ENCODE measurements at regions not wholly inside any gene's neighbourhood (a gene's known extent, or its start where the extent isn't known, plus 50 kb on each side); places are given as distances from the start of the nearest gene placed in this dataset.

- TF ChIP-seq GATA3 (IDR thresholded peaks at IDR 0.05; ENCODE audit: low read depth, low read length) (no peak), GATA2 (IDR thresholded peaks at IDR 0.05; ENCODE audit: low read depth, low read length) (no peak)
Measured at GRCh38 chr12:90682398-90682797, 272.6 kb downstream of the CCER1 start.

Measured in SH-SY5Y (cell line).